SU-DHL-6 (cell line): ENCODE measurements at regions not wholly inside any gene's neighbourhood (a gene's known extent, or its start where the extent isn't known, plus 50 kb on each side); places are given as distances from the start of the nearest gene placed in this dataset.

Source experiments
- H2AFZ ChIP-seq: fragments of 200-600 bp; sonication (generic); 2 replicates; pipeline ENCODE4 v1.6.1; 2014; ENCODE audit warnings: low read depth, mild to moderate bottlenecking, moderate library complexity, mixed read lengths, antibody characterized with exemption, low read length; ENCODE audit not compliant: severe bottlenecking
- H3F3A ChIP-seq: fragments of 200-600 bp; shearing (Covaris generic); 2 replicates; pipeline ENCODE4 v1.6.0; 2016; ENCODE audit warnings: antibody characterized with exemption, mild to moderate bottlenecking; ENCODE audit not compliant: insufficient read depth
- H3K27ac ChIP-seq: fragments of 200-600 bp; sonication (generic); 2 replicates; pipeline ENCODE4 v1.5.1; 2016; ENCODE audit warnings: low read depth, mild to moderate bottlenecking, low read length, moderate library complexity, mixed read lengths
- H3K27me3 ChIP-seq: fragments of 200-600 bp; sonication (generic), shearing (Covaris generic); 2 replicates; pipeline ENCODE4 v1.6.0; 2014; ENCODE audit warnings: mild to moderate bottlenecking, low read length
- H3K36me3 ChIP-seq: fragments of 200-600 bp; sonication (generic); 2 replicates; pipeline ENCODE4 v1.6.1; 2014; ENCODE audit warnings: mild to moderate bottlenecking, low read length, mixed read lengths
- H3K4me2 ChIP-seq: fragments of 300-600, 200-600 bp; shearing (Covaris generic), sonication (generic); 2 replicates; pipeline ENCODE4 v1.6.0; 2014; ENCODE audit warnings: low read length, low read depth, mild to moderate bottlenecking; ENCODE audit not compliant: poor library complexity, severe bottlenecking
- H3K4me3 ChIP-seq: fragments of 200-600 bp; sonication (generic); 2 replicates; pipeline ENCODE4 v1.5.1; 2014; ENCODE audit warnings: antibody characterized with exemption, low read length, mild to moderate bottlenecking, mixed read lengths; ENCODE audit not compliant: insufficient read depth, poor library complexity, severe bottlenecking
- H3K79me2 ChIP-seq: fragments of 200-600 bp; sonication (generic); 2 replicates; pipeline ENCODE4 v1.6.1; 2014; ENCODE audit warnings: mild to moderate bottlenecking, low read length, moderate library complexity; ENCODE audit not compliant: insufficient read depth
- H3K9ac ChIP-seq: fragments of 200-600 bp; sonication (generic); 2 replicates; pipeline ENCODE4 v1.7.0; 2014; ENCODE audit warnings: mild to moderate bottlenecking, low read length
- H3K9me2 ChIP-seq: fragments of 200-600 bp; sonication (generic); replicated peaks from 2 replicates; pipeline ENCODE4 v1.6.1; 2014; ENCODE audit warnings: low read length; ENCODE audit not compliant: insufficient read depth
- H3K9me3 ChIP-seq: fragments of 200-600 bp; sonication (generic); 2 replicates; pipeline ENCODE4 v1.6.1; 2014; ENCODE audit warnings: low read length, mixed read lengths; ENCODE audit not compliant: insufficient read depth
- H4K20me1 ChIP-seq: fragments of 200-600 bp; sonication (generic); 2 replicates; pipeline ENCODE4 v1.6.1; 2014; ENCODE audit warnings: low read depth, mild to moderate bottlenecking, antibody characterized with exemption, low read length, moderate library complexity, mixed read lengths
- CTCF ChIP-seq: fragments of 200-600 bp; sonication (generic); IDR thresholded peaks from one replicate; pipeline ENCODE4 v1.5.1; 2017; ENCODE audit warnings: antibody characterized with exemption, mild to moderate bottlenecking, low read length, moderate library complexity; ENCODE audit not compliant: insufficient read depth, poor library complexity, severe bottlenecking
- EZH2phosphoT487 ChIP-seq: fragments of 200-600 bp; sonication (generic), shearing (Covaris generic); conservative IDR thresholded peaks from 2 replicates; pipeline ENCODE4 v1.6.1; 2018; ENCODE audit warnings: mild to moderate bottlenecking, antibody characterized with exemption, low read length, moderate library complexity, mixed read lengths

GRCh38 chr19:30208436-30209060, 163.6 kb upstream of the ZNF536 start:
- no peaks in the 10 kb centered on the region for H3K9me2 ChIP-seq
- no peaks in the 10 kb centered on the region for H3K79me2 ChIP-seq
- no peak overlapping the region for H3K9ac ChIP-seq
- H3K27ac ChIP-seq, result no peak overlapping the region
- H3K36me3 ChIP-seq, result no peaks in the 10 kb centered on the region
- H3K4me2 ChIP-seq, result no peak overlapping the region
- TF ChIP-seq CTCF, result no peak
- TF ChIP-seq EZH2phosphoT487, result no peak
- no peak overlapping the region for H3K4me3 ChIP-seq
- no peaks in the 10 kb centered on the region for H3K9me3 ChIP-seq
- no peaks in the 10 kb centered on the region for H3K27me3 ChIP-seq
- H4K20me1 ChIP-seq, result no peaks in the 10 kb centered on the region
- H2AFZ ChIP-seq, result no peak overlapping the region
- H3F3A ChIP-seq, result no peaks in the 10 kb centered on the region

- Histone ChIP-seq H4K20me1 (no peaks in the 10 kb centered on the region), H2AFZ (no peak overlapping the region), H3K36me3 (no peaks in the 10 kb centered on the region), H3K27me3 (no peaks in the 10 kb centered on the region), H3K9ac (no peak overlapping the region), H3K4me3 (no peak overlapping the region), H3K9me3 (no peaks in the 10 kb centered on the region), H3F3A (no peaks in the 10 kb centered on the region), H3K79me2 (no peaks in the 10 kb centered on the region), H3K27ac (no peak overlapping the region), H3K4me2 (no peak overlapping the region), H3K9me2 (no peaks in the 10 kb centered on the region)
- no peak for TF ChIP-seq EZH2phosphoT487
- no peak for TF ChIP-seq CTCF
Measured at GRCh38 chr19:30209617-30210600, 162.3 kb upstream of the ZNF536 start.

GRCh38 chr19:30212574-30212973, 159.6 kb upstream of the ZNF536 start:
- H3K9ac ChIP-seq, result no peak overlapping the region
- H4K20me1 ChIP-seq, result no peaks in the 10 kb centered on the region
- no peaks in the 10 kb centered on the region for H3K9me2 ChIP-seq
- H3F3A ChIP-seq, result no peaks in the 10 kb centered on the region
- H3K4me2 ChIP-seq, result no peak overlapping the region
- H2AFZ ChIP-seq, result no peak overlapping the region
- no peak overlapping the region for H3K4me3 ChIP-seq
- TF ChIP-seq CTCF, result no peak
- no peak for TF ChIP-seq EZH2phosphoT487
- no peak overlapping the region for H3K27ac ChIP-seq
- H3K79me2 ChIP-seq, result no peaks in the 10 kb centered on the region
- no peaks in the 10 kb centered on the region for H3K9me3 ChIP-seq
- no peaks in the 10 kb centered on the region for H3K36me3 ChIP-seq
- H3K27me3 ChIP-seq, result no peaks in the 10 kb centered on the region
